IMR-90 (cell line): ENCODE measurements at regions not wholly inside any gene's neighbourhood (a gene's known extent, or its start where the extent isn't known, plus 50 kb on each side); places are given as distances from the start of the nearest gene placed in this dataset.

Experiments
- ATAC-seq: fragments of 200-7000 bp; cut with Tn5 transposase; 2 replicates; pipeline ENCODE4 v1.9.1; 2020; ENCODE audit warnings: low read depth, mild to moderate bottlenecking, moderate library complexity
- BruUV-seq: library from RNA; stranded (reverse); fragments of 400-500 nt; replicated peaks from 2 replicates; lab custom pipeline; 2021; lab: Mats Ljungman, UMichigan
- CTCF ChIA-PET: fragments of 300-600 bp; formaldehyde crosslinking; extraction: SDS; loops from one replicate; lab custom pipeline; 2021; ENCODE audit warnings: antibody characterized with exemption; lab: Yijun Ruan, JAX
- POLR2A ChIA-PET: fragments of 300-600 bp; sonication (Branson Sonifier 250); formaldehyde crosslinking; loops from one replicate; lab custom pipeline; 2022; ENCODE audit warnings: antibody characterized with exemption; ENCODE audit not compliant: unreplicated experiment; lab: Charles Lee
- DNase-seq: peaks from one replicate; pipeline ENCODE4 v3.0.0; 2013
- H2AFZ ChIP-seq: replicated peaks from 2 replicates; pipeline ENCODE3; 2013; ENCODE audit warnings: low read length, mild to moderate bottlenecking; ENCODE audit not compliant: poor library complexity
- H2AK5ac ChIP-seq: 2 replicates; pipeline ENCODE4 v1.6.1; 2013; ENCODE audit warnings: low read depth, low read length, inconsistent platforms
- H2AK9ac ChIP-seq: replicated peaks from 2 replicates; pipeline ENCODE3; 2013; ENCODE audit warnings: mild to moderate bottlenecking, low read depth, low read length, moderate library complexity; ENCODE audit not compliant: poor library complexity
- H2BK120ac ChIP-seq: 2 replicates; pipeline ENCODE4 v1.6.1; 2013; ENCODE audit warnings: low read depth, low read length, inconsistent platforms
- H2BK15ac ChIP-seq: 3 replicates; pipeline ENCODE4 v1.6.1; 2013; ENCODE audit warnings: low read depth, low read length, inconsistent platforms
- H2BK20ac ChIP-seq: 2 replicates; pipeline ENCODE4 v1.6.1; 2013; ENCODE audit warnings: low read depth, mild to moderate bottlenecking, inconsistent platforms, low read length, moderate library complexity
- H2BK5ac ChIP-seq: 2 replicates; pipeline ENCODE4 v1.6.1; 2013; ENCODE audit warnings: mild to moderate bottlenecking, low read depth, low read length, inconsistent platforms; ENCODE audit not compliant: poor library complexity, severe bottlenecking
- H3K14ac ChIP-seq: replicated peaks from 2 replicates; pipeline ENCODE4 v1.6.1; 2013; ENCODE audit warnings: low read depth, low read length, inconsistent platforms
- H3K18ac ChIP-seq: 2 replicates; pipeline ENCODE4 v1.6.1; 2013; ENCODE audit warnings: low read depth, low read length, control low read depth
- H3K23ac ChIP-seq: 2 replicates; pipeline ENCODE4 v1.6.1; 2013; ENCODE audit warnings: low read depth, low read length, inconsistent platforms
- H3K27ac ChIP-seq: 2 replicates; pipeline ENCODE4 v1.5.1; 2013; ENCODE audit warnings: mild to moderate bottlenecking, control low read depth, low read length; ENCODE audit not compliant: insufficient read depth
- H3K27me3 ChIP-seq: 2 replicates; pipeline ENCODE4 v1.6.1; 2013; ENCODE audit warnings: low read length; ENCODE audit not compliant: control insufficient read depth, insufficient read depth
- H3K36me3 ChIP-seq: 2 replicates; pipeline ENCODE4 v1.6.1; 2013; ENCODE audit warnings: low read length, mixed read lengths; ENCODE audit not compliant: control insufficient read depth, insufficient read depth
- H3K4ac ChIP-seq: 2 replicates; pipeline ENCODE4 v1.6.1; 2013; ENCODE audit warnings: low read depth, low read length, inconsistent platforms
- H3K4me1 ChIP-seq: 2 replicates; pipeline ENCODE4 v1.6.1; 2013; ENCODE audit warnings: low read length, mixed read lengths; ENCODE audit not compliant: control insufficient read depth, insufficient read depth
- H3K4me2 ChIP-seq: 2 replicates; pipeline ENCODE4 v1.6.1; 2013; ENCODE audit warnings: low read depth, mild to moderate bottlenecking, control low read depth, low read length, moderate library complexity
- H3K4me3 ChIP-seq: 2 replicates; pipeline ENCODE4 v1.5.1; 2013; ENCODE audit warnings: low read depth, mild to moderate bottlenecking, control low read depth, low read length, moderate library complexity; ENCODE audit not compliant: insufficient read depth
- H3K56ac ChIP-seq: 2 replicates; pipeline ENCODE4 v1.6.1; 2013; ENCODE audit warnings: low read length, inconsistent platforms; ENCODE audit not compliant: insufficient read depth; ENCODE audit errors: extremely low read depth
- H3K79me1 ChIP-seq, 2 experiments: 2 replicates each; pipeline ENCODE4 v1.6.1; 2013; ENCODE audit warnings: low read length in 2 of 2, inconsistent platforms in 1 of 2, low read depth in 1 of 2
- H3K9ac ChIP-seq: 2 replicates; pipeline ENCODE4 v1.6.1; 2013; ENCODE audit warnings: low read depth, low read length, control low read depth
- H3K9me1 ChIP-seq: 2 replicates; pipeline ENCODE4 v1.6.1; 2013; ENCODE audit warnings: low read length, inconsistent platforms; ENCODE audit not compliant: insufficient read depth
- H3K9me3 ChIP-seq: 2 replicates; pipeline ENCODE4 v1.6.1; 2013; ENCODE audit warnings: low read length; ENCODE audit not compliant: control insufficient read depth, insufficient read depth
- H4K20me1 ChIP-seq: 2 replicates; pipeline ENCODE4 v1.6.1; 2013; ENCODE audit warnings: low read length, inconsistent platforms; ENCODE audit not compliant: insufficient read depth
- H4K5ac ChIP-seq: 2 replicates; pipeline ENCODE4 v1.6.1; 2013; ENCODE audit warnings: mild to moderate bottlenecking, low read depth, low read length, control low read depth
- H4K8ac ChIP-seq, 2 experiments: 2 replicates each; pipeline ENCODE4 v1.6.1; 2013; ENCODE audit warnings: low read depth in 2 of 2, low read length in 2 of 2, control low read depth in 1 of 2, inconsistent platforms in 1 of 2
- H4K91ac ChIP-seq: 2 replicates; pipeline ENCODE4 v1.6.1; 2013; ENCODE audit warnings: low read depth, low read length, inconsistent platforms; ENCODE audit not compliant: insufficient read depth
- BHLHE40 ChIP-seq: fragments of 150-350 bp; IDR thresholded peaks from 2 replicates; pipeline ENCODE4 v1.6.1; 2016; ENCODE audit warnings: mild to moderate bottlenecking, low read depth, low read length
- CEBPB ChIP-seq: IDR thresholded peaks from 2 replicates; pipeline ENCODE4 v1.6.1; 2012; ENCODE audit warnings: low read depth, low read length, improper control_type of control experiment
- FOS ChIP-seq: fragments of 150-350 bp; IDR thresholded peaks from 2 replicates; pipeline ENCODE4 v1.6.1; 2016; ENCODE audit warnings: low read depth, low read length
- POLR2A ChIP-seq: IDR thresholded peaks from 2 replicates; pipeline ENCODE4 v1.6.1; 2012; ENCODE audit warnings: mild to moderate bottlenecking, low read depth, low read length
- RCOR1 ChIP-seq: IDR thresholded peaks from 2 replicates; pipeline ENCODE4 v1.6.1; 2012; ENCODE audit warnings: mild to moderate bottlenecking, low read length, improper control_type of control experiment; ENCODE audit not compliant: insufficient replicate concordance
- RFX5 ChIP-seq: IDR thresholded peaks from 2 replicates; pipeline ENCODE4 v1.8.0; 2012; ENCODE audit warnings: low read depth, mild to moderate bottlenecking, low read length, moderate library complexity
- SMC3 ChIP-seq: fragments of 150-350 bp; IDR thresholded peaks from 2 replicates; pipeline ENCODE4 v1.6.1; 2016; ENCODE audit warnings: low read depth, mild to moderate bottlenecking, antibody characterized with exemption, low read length, moderate library complexity
- USF2 ChIP-seq: fragments of 150-350 bp; IDR thresholded peaks from 2 replicates; pipeline ENCODE4 v1.6.1; 2017; ENCODE audit warnings: mild to moderate bottlenecking, antibody characterized with exemption, low read length, low read depth
- WGBS, 2 experiments: methylation state at CpG; one replicate each; pipeline versions ENCODE4 v1.1.5 to v1.1.7; 2013; ENCODE audit warnings: missing lambda C conversion rate in 2 of 2; ENCODE audit not compliant: insufficient read length in 1 of 2; ENCODE audit errors: extremely low coverage in 2 of 2; 5-methylcytosine and 5-hydroxymethylcytosine counted together
- dilution Hi-C: fragments of 300-500 bp; cut with HindIII; formaldehyde crosslinking; loops from one replicate; pipeline ENCODE4 v1.14.3; 2018; ENCODE audit warnings: low sequenced_read_pairs; ENCODE audit not compliant: unreplicated experiment
- in situ Hi-C: fragments of 300-500 bp; cut with MboI; formaldehyde crosslinking; loops from 3 replicates; pipeline ENCODE4 v1.14.3; 2019; ENCODE audit warnings: low sequenced_read_pairs, inconsistent platforms, mixed read lengths
- intact Hi-C: fragments of 100-400 bp; cut with micrococcal nuclease; formaldehyde crosslinking; loops from 2 replicates; pipeline ENCODE4 v1.10.0; 2022

DNA sequence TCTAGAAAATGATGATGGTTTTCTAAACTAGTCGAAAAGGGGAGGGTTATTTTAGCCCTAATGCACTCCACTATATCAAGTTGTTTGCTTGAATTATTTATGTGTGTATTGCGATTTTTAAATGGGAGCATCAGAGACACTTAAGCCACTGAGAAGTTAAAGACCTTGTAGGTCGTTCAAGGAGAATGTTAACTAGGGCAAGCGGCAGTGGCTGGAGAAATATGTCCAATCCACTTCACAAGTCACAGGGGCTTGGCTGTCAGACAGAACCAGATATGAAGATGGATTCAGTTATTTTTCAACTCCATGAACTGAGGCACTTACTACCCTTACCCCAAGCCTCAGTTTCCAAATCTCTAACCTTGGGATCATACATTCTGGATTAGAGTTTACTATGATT is 702.0 kb downstream of the CDH11 start:
- H3K9me1 ChIP-seq = no peaks in the 10 kb centered on the region

More for the DNA sequence above, 702.0 kb downstream of the CDH11 start:
- H3K18ac ChIP-seq = no peak overlapping the region
- no peak overlapping the region for H2BK5ac ChIP-seq
- no peaks in the 10 kb centered on the region for H3K79me1 ChIP-seq
- ATAC-seq (no peak), DNase-seq (no peak)
- in situ Hi-C loops = no loop called here
- no peak overlapping the region for H4K8ac ChIP-seq
- no peak overlapping the region for H3K27ac ChIP-seq
- no peaks in the 10 kb centered on the region for H4K20me1 ChIP-seq
- no peaks in the 10 kb centered on the region; the same call in 1 of the 2 replicates for H3K9me3 ChIP-seq
- H3K23ac ChIP-seq = no peak overlapping the region
- no peak overlapping the region for H3K56ac ChIP-seq
- no peak overlapping the region for H3K14ac ChIP-seq
- no peaks in the 10 kb centered on the region; the same call in 1 of the 2 replicates for H3K4me1 ChIP-seq
- POLR2A ChIA-PET = no interaction called here
- H2AK9ac ChIP-seq = no peak overlapping the region
- no peaks in the 10 kb centered on the region for H3K36me3 ChIP-seq
- H2BK20ac ChIP-seq = no peak overlapping the region
- H2AK5ac ChIP-seq = no peak overlapping the region
- no peak overlapping the region for H2AFZ ChIP-seq
- no peak overlapping the region for H3K4me2 ChIP-seq
- H3K4ac ChIP-seq = no peak overlapping the region
- CTCF ChIA-PET = no interaction called here
- intact Hi-C loops = no loop called here
- dilution Hi-C loops = no loop called here
- no peak overlapping the region for H2BK15ac ChIP-seq
- BruUV-seq = no TSS peak
- H4K91ac ChIP-seq = no peak overlapping the region
- no peak overlapping the region for H4K5ac ChIP-seq
- no peak overlapping the region for H2BK120ac ChIP-seq
- TF ChIP-seq USF2 = no peak
- no peak for TF ChIP-seq CEBPB
- TF ChIP-seq RFX5 = no peak
- TF ChIP-seq SMC3 = no peak
- TF ChIP-seq POLR2A = no peak
- TF ChIP-seq BHLHE40 = no peak
- TF ChIP-seq RCOR1 = no peak
- TF ChIP-seq FOS = no peak
- WGBS, 2 experiments = no CpG with 5 or more reads among the region's 4 CpGs
- no peaks in the 10 kb centered on the region; the same call in 1 of the 2 replicates for H3K27me3 ChIP-seq
- H3K9ac ChIP-seq = no peak overlapping the region
- no peak overlapping the region for H3K4me3 ChIP-seq
